ENCODE measurements at regions not wholly inside any gene's neighbourhood (a gene's known extent, or its start where the extent isn't known, plus 50 kb on each side); places are given as distances from the start of the nearest gene placed in this dataset.
"Not testable (repeated sequence)": the region's sequence is repeated elsewhere in the genome, so short reads cannot be mapped to it uniquely, and the experiment has no call there.

DNA sequence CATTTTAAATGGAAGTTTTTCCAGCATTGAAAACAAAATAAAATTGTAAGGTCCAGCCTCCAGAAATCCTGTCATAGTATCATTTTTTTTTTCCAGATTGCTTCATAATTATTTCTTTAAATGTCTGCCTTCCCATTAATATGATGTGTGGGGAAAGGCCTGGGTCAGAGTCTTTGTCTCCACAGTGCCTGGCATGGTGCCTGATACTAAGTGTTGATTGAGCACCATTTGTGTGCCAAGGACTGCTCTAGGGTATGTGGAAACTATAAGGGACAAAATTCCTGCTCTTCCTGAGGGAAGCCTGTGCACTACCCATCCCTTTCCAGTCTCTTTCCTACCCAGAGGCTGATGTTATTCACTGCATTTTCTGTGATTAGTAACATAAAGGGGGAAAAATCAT is 53.1 kb upstream of the BEND4 start:
- no peak for DNase-seq

- DNase-seq = no peak
Measured at GRCh38 chr4:42216664-42217063, 64.2 kb upstream of the BEND4 start.

GRCh38 chr4:42225286-42225685 is 72.8 kb upstream of the BEND4 start:
- DNase-seq = no peak

- no peak for DNase-seq
Measured at GRCh38 chr4:42234817-42235216, 82.4 kb upstream of the BEND4 start.

- no peak for DNase-seq
Measured at GRCh38 chr4:42235304-42236021, 83.0 kb upstream of the BEND4 start.

DNA sequence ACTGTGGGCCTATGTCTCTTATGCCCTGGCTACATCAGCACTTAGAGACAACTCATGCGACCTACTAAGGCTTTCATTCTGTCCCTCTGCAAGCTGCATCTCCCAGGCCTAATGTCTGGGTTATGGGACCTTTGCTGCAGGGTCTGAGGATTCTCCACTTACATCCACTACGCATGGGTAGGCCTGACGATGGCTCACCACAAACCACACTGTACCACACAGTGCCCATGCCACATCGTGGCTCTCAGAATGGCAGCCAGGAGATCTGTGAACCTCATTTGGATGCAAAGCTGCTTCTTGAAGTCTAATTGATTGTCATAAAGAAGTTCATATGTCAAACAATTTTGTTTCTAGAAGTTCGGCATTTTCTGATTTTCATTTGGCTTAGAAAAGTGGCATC is 84.6 kb upstream of the BEND4 start:
- DNase-seq = no peak

DNA sequence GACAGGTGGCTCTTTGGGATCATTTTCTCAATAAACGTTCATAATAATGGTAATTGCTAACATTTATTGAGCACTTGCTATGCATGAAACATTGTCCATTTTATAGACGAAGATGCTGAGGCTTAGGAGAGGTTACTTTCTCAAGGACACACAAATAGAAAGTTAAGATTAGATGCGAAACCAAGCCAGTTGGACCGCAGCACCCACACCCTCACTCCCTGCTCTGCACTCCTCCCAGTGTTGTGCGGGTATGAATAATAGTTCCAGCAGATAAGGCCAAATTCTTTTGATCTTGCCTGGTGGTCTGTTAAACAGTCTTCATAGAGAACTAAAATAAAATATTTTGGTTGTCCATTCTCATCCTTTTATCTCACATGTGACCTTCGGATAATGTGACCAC is 85.0 kb upstream of the BEND4 start:
- DNase-seq = no peak

DNA sequence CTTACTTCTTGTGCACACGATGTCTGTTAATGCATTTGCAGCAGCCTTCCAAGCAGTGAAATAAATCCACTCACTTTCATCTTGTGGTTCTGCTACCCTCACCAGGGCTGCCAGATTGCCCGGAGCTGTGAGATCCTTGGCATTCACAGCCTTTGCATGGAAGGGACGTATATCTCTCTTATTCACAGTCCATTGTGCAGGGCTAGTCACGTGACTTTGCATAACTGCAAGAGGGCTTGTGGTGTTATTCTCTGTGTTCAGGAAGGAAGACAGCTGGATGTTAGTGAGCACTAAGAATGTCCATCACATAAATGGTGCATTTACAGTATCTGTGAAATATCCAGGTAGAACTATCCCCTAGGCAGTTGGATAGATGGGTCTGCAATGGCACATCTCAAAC is 96.5 kb upstream of the BEND4 start:
- no peak for DNase-seq

DNA sequence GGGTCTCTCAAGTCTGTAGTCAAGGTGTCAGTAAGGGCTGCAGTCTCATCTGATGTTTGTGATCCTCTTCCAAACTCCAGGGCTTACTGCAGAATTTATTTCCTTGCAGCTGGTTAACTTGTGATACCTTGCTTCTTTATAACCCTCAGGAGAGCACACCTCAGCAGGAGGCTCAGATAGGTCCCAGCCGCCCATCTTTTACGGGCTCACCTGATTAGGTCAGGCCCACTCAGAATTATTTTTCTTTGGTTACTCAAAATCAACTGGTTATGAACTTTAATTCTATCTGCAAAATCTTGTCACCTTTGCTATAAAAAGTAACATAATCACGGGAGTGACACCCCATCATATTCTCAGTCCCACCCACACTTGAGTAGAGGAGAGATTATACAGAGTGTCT is 99.9 kb upstream of the BEND4 start:
- DNase-seq = no peak

GRCh38 chr4:42257645-42258044 is 105.2 kb upstream of the BEND4 start:
- not testable (repeated sequence) for DNase-seq

GRCh38 chr4:42262701-42263490 is 110.4 kb upstream of the BEND4 start:
- DNase-seq = no peak

GRCh38 chr4:42265782-42266602 is 113.5 kb upstream of the BEND4 start:
- DNase-seq = no peak

GRCh38 chr4:42267724-42268123 is 115.3 kb upstream of the BEND4 start:
- DNase-seq = no peak

DNA sequence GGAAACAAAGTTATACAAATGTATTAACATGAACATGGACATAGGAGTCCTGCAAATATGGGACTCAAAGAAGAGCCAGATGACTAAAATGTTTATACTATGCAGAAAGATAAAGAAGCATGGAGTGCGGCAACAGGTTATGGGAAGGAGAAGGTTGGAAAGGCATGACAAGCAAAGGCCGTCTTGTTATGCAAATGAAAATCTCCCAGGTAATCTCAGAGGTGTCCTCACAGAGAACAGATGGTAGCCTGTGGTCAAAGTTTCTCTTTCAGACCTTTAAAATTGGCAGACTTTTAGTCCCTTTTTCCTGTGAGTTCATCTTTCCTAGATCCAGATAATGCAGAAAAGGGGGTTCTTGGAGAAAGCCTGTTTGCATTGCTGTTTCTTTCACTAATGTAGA is 116.4 kb upstream of the BEND4 start:
- no peak for DNase-seq

- no peak for DNase-seq
Measured at GRCh38 chr4:42271096-42271495, 118.6 kb upstream of the BEND4 start.

GRCh38 chr4:42277291-42277690 is 120.0 kb upstream of the SHISA3 start:
- no peak for DNase-seq

DNA sequence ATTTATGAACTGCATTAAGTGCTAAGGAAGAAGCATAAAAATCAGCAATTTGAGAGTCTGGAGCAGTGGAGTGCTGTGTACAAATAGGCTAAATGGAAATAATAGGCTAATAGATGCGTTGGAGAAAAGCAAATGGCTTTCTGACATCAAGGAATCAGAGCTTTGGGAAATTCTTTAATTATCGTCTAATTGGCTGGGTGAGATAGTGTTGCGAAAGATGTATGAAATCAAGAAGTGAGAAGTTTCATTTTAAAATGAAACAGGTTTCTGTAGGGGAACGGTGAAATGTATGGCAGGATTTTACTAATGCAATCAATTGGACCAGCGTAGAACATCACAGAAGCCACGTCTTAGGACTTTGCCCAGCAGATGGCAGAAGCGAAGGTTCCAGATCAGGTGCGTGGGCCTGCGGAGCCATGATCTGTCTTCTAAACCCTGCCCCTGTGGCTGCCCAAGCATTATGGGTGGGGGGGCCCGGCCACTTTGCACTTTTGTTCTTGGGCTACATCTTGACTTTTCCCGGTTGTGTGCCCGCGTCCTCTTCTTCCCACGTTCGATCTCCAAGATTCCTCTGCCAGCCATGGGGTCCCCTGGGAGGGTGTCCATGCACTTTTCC is 118.5 kb upstream of the SHISA3 start:
- DNase-seq = peak; percentile 42

DNA sequence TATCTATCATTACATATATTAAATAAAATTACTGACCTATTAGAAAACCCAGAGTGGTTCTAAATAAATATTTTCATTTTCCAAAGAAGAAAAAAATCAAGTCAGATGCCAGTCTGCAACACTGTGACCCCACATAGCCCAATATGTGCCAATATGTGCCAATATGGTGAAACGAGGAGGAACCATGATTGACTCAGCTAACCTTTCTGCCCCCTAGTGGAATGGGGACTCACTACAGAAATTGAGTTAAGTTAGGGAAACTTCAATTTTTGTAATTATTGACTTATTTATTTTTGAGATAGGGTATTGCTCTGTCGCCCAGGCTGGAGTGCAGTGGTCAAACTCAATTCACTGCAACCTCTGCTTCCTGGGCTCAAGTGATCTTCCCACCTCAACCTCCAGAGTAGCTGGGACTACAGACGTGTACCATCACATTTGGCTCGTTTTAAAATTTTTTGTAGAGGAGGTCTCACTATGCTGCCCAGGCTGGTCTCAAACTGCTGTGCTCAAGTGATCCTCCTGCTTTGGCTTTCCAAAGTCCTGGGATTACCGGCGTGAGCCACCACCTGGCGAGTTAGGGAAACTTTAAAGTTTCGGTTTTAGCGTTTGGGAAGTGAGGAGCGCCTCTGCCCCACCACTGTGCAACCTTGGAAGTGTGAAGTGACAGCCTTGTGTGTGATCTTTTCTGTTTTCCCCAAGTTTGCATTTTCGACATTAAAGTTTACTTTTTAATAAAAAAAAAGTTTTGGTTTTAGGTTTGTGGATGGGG is 116.8 kb upstream of the SHISA3 start:
- peak; percentile 56 for DNase-seq

DNA sequence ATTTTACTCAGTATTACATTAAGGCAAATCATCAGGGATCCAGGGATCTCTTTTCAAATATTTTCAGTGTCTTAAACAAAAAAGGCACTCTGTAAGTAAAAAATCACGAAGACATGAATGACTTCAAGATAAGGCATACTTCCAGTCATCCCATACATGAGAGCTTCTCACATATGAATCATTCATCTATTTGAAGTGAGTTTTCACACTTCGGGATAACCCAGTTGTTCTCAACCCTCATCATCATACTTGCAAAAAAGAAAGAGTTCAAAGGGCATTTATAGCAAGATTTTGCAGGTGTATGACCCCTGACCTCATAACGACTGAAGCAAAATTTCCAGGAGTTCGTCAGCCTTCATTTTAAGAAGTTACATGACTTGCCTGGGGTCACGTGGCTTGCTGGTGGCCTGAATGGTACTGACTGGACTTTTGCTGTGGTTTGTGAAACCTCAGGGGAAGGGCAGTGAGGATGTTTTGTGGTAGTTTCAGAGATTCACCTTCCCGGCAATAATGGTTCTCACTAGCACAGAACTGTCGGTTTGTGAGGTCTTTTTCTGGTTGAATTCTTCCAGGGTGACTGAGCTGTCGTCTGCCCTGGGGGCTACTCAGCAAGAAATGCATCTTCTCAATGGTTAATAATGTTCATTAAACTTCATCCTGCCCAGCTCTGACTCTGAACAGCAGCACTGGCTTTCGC is 115.8 kb upstream of the SHISA3 start:
- peak; percentile 2 for DNase-seq

DNA sequence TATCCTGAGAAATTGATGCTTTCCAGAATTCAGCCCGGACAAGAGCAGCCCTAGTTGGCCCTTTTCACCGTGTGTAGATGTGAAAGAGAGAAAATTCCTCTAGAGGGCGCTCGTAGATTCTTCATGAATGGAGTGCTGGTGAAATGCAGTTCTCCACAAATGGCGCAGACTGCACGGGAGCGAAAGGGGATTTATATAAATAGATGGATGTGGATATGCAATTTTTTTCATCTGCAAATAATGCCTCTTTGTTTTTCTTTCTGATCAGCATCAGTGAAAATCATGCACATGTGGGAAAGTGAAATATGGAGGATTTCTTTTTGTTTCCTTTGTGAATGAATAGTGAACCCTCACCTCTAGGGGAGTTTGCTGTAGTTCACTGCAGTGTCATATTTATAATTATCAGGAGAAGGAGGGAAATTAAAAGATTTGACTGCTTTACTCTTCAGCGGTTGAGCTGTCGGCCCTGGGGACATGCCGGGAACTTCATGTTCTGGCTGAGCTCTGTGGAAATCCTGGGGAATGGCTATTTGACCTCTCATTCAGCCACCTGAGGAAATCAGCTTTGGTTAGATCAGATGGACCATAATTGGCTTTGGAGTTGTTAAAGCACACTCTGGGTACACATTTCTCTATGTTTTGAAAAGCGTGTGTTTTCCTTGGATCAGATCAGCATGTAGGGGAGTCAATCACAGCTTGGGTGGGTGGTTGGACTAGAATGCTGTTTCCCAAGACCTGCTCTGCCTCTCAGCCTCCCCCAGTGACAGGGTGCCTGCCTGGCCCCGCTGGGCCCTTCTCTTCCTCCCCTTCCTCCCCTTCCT is 115.0 kb upstream of the SHISA3 start:
- peak; percentile 62 for DNase-seq

GRCh38 chr4:42284030-42284429 is 113.3 kb upstream of the SHISA3 start:
- peak; percentile 83 for DNase-seq

Measured in MV-4-11 (cell line).